ENCODE measurements at regions not wholly inside any gene's neighbourhood (a gene's known extent, or its start where the extent isn't known, plus 50 kb on each side); places are given as distances from the start of the nearest gene placed in this dataset.
"Not testable (repeated sequence)": the region's sequence is repeated elsewhere in the genome, so short reads cannot be mapped to it uniquely, and the experiment has no call there.

GRCh38 chr16:88164196-88165039 is 213.2 kb downstream of the BANP start:
- ATAC-seq, DNase-seq: not testable (repeated sequence)

- not testable (repeated sequence) for ATAC-seq, DNase-seq
These were observed 213.9 kb downstream of the BANP start for GRCh38 chr16:88165040-88165544.

GRCh38 chr16:88165683-88166082 is 214.4 kb downstream of the BANP start:
- not testable (repeated sequence) for ATAC-seq, DNase-seq

- not testable (repeated sequence) for ATAC-seq, DNase-seq
These were observed 215.1 kb downstream of the BANP start for GRCh38 chr16:88166209-88166773.

- ATAC-seq, DNase-seq: not testable (repeated sequence)
These were observed 214.8 kb upstream of the ZNF469 start for GRCh38 chr16:88167798-88168556.

- ATAC-seq, DNase-seq: not testable (repeated sequence)
These were observed 214.2 kb upstream of the ZNF469 start for GRCh38 chr16:88168557-88168949.

- DNase-seq, ATAC-seq: not testable (repeated sequence)
These were observed 213.5 kb upstream of the ZNF469 start for GRCh38 chr16:88169136-88169830.

GRCh38 chr16:88169831-88170165 is 213.0 kb upstream of the ZNF469 start:
- not testable (repeated sequence) for ATAC-seq

GRCh38 chr16:88170528-88170991 is 212.2 kb upstream of the ZNF469 start:
- ATAC-seq = no peak
- no peak for DNase-seq

More at GRCh38 chr16:88169831-88170165, 213.0 kb upstream of the ZNF469 start:
- not testable (repeated sequence) for DNase-seq

GRCh38 chr16:88171126-88171525 is 211.6 kb upstream of the ZNF469 start:
- DNase-seq, ATAC-seq: not testable (repeated sequence)

GRCh38 chr16:88176184-88176583 is 206.6 kb upstream of the ZNF469 start:
- not testable (repeated sequence) for DNase-seq, ATAC-seq

- not testable (repeated sequence) for DNase-seq, ATAC-seq
These were observed 206.1 kb upstream of the ZNF469 start for GRCh38 chr16:88176591-88177180.

GRCh38 chr16:88178251-88178650 is 204.5 kb upstream of the ZNF469 start:
- not testable (repeated sequence) for DNase-seq, ATAC-seq

- not testable (repeated sequence) for ATAC-seq, DNase-seq
These were observed 203.9 kb upstream of the ZNF469 start for GRCh38 chr16:88178896-88179295.

GRCh38 chr16:88182967-88183881 is 199.5 kb upstream of the ZNF469 start:
- not testable (repeated sequence) for DNase-seq, ATAC-seq

GRCh38 chr16:88184053-88184452 is 198.7 kb upstream of the ZNF469 start:
- DNase-seq, ATAC-seq: not testable (repeated sequence)

GRCh38 chr16:88184566-88185355 is 198.0 kb upstream of the ZNF469 start:
- not testable (repeated sequence) for DNase-seq

GRCh38 chr16:88185406-88185805 is 197.4 kb upstream of the ZNF469 start:
- not testable (repeated sequence) for DNase-seq, ATAC-seq

More at GRCh38 chr16:88184566-88185355, 198.0 kb upstream of the ZNF469 start:
- ATAC-seq = not testable (repeated sequence)

Data from stimulated activated naive CD8-positive, alpha-beta T cell treated with anti-CD3 and anti-CD28 coated beads, Interleukin-15, Interleukin-2, amounts not matched to agents 100 U/mL and 50 U/mL, for 24 hours (primary cell).